HG03342 (cell line): ENCODE measurements at regions not wholly inside any gene's neighbourhood (a gene's known extent, or its start where the extent isn't known, plus 50 kb on each side); places are given as distances from the start of the nearest gene placed in this dataset.

ENCODE experiments used
- ATAC-seq: cut with Tn5 transposase; IDR thresholded peaks from one replicate; pipeline ENCODE4 v1.9.1; 2021; ENCODE audit warnings: mild to moderate bottlenecking, moderate library complexity; ENCODE audit not compliant: unreplicated experiment

DNA sequence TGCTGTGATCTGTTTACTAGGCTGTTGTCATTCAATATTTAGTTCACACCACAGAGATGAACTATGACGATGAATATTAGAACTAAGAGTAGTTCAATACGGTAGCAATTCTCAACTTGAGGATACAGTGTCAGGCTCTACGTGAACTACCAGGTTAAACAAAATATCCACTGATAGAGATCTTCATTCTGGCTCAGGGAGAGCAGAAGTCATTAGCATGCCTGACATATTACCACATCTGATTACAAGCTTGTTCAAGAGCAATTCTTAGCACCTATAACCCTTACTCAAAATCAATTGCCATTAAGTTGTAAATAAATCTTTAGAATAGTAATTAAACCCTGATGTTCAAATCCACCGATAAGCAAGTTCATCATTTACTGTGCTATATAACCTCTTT, 207.2 kb downstream of the CHRM3 start:
- no peak for ATAC-seq

DNA sequence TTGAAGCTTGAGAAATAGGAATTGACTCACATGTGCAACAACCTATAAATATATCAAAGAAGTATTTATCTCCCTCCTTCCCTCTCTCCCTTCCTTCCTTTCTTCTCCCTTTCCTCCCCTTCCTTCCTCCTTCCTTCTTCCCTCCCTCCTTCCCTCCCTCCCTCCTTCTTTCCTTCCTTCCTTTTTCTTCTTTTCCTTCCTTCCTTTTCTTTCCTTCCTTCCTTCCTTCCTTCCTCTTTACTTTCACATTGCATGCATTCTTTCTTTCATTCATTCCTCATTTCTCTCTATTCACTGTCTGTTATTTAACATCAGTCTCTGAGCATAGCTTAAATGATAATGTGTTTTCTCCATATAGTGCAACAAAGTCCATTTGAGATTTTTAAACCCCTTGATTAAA, 214.2 kb downstream of the CHRM3 start:
- ATAC-seq: no peak

DNA sequence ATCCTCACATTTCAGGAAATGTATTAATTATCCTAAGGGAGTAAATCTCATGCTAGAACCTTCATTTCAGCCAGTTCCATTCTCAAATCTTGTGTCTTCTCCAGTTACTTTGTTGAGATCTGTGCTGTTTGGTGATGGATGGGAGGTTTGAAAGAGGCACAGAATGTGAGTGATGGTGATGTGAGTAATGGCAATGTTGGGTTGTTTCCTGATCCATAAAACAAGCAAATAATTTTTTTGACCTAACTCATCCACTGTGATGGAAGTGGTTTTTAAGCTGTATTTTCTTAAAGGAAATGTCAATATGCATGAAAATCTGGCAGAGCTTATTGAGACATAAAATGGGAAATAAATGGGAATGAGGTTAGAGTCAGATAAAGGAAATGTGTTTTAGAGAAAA, 214.7 kb downstream of the CHRM3 start:
- no peak for ATAC-seq

DNA sequence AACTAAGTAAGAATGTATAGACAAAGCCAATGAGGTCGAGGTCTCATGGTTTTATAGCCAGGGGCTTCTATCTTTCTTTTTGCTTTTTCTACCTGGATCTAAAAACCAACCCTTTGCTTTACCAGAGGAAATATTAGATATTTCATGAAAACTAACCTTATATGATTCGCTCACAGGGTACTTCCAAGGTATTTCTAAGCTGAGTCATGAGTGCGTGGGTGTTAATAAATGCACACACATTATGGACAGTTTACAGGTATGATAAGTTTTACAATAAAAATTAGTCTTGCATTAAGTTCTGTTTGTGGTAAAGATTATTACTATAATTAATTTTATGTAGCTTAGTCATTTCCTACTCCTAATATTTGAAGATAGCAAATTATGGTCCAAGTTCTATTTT, 217.2 kb downstream of the CHRM3 start:
- no peak for ATAC-seq

DNA sequence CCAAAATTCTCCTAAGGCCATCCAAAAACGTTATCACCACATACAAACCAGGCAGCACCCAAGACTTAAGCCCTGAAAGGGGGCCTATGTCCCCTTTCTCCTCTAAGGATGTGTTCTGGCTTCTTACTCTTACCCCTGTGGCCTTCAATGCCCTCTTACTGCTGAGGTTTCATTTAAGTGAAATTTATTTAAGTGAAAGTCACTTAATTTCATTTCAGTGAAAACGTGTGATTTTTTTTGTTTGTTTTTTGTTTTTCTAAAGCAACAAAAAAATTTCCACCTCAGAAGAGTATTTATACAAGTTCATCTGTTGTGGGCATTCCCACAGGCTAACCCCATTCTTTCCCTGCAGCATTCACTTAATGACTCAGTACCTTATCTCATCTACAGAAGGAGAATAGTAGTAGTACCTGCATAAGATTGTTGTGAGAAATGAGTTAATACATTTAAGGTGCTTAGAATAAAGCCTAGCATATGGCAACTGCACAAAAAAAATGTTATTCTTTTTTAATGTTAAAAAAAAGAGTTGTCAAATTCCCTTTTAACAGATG, 220.6 kb downstream of the CHRM3 start:
- no peak for ATAC-seq

DNA sequence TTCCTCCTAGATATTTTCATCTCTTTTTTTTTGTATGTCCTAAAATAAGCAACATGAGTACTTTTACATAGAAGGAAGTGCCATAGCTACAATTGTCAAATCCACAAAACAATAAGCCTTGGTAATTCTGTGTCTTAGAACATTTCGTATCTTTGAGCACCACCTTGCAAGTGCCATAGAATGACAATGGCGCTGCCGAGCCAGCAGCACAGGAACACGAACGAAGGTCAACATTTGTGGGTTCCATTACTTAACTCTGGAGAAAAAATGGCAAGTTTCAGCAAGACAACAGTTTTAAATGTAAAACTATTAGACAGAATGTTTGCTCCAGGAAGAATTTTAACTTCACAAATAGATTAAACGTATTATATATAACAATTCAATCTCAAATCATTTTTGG, 222.1 kb downstream of the CHRM3 start:
- no peak for ATAC-seq

DNA sequence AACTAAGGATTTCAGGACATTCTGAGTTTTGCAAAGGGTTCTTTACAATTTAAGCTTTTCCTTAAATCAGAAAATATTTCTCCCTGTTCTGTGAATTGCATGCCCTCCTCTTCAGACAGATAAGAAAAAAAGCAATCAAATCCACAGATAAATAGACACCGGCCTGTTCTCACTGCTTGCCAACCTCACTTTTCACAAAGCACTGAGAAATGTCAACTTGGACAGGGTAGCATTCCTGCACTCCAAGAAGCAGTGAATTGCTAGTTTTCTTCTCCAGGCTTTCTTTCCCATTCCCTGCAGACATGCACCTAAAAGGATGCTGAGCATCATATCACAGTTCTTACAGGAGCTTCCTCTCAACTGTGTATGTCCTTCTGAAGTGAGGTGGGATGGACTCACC, 226.0 kb downstream of the CHRM3 start:
- no peak for ATAC-seq

DNA sequence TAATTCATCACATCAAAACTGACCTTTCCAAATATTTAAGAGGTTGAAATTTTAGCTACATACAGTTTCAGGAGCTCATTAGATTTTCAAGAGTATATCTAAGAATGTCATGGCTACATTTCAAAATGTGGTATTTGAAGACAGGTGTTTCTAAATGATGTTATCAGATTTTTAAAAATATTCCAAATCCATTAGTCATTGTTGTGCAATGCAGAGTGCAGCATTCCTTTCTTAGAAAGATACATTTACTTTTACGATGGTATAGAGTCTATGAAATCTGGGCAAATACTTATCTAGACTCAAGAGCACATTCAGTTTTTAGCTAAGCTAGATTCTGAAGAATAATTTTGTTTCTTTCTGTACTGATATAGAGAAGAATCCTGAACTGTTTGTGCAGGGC, 230.3 kb downstream of the CHRM3 start:
- ATAC-seq: no peak

DNA sequence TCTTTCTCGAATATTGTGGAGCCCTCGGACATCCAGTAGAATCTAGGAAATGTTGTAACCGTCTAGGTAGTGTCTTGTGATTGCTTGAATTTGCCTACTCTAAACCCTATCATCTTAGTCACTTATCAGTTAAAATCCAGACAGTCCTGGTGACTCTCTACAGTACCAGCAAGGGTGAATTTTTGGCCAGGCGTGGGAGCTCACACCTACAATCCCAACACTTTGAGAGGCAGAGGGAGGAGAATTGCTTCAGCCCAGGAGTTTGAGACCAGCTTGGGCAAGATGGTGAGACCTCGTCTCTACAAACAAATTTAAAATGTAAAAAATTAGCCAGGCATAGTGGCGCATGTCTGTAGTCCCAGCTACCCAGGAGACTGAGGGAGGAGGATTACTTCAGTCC, 230.9 kb downstream of the CHRM3 start:
- ATAC-seq: no peak

DNA sequence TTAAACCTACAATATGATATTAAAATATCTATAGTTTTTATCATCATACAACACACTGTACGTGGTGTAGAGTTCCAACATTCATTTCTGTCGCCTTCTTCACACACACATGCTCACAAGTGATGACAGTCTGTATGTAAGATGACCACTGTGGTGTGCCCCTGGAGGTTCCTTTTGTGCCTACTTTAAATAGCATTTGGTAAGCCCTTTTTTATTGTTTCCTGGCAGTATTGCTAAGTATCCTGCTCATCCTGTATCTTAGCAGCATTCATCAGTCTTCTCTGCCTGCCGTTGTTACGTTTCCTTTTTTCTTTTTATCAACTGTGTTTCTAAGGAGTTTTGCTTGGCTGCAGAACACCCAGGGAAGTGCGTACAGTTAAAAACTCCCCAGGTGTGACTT, 231.4 kb downstream of the CHRM3 start:
- ATAC-seq: no peak

DNA sequence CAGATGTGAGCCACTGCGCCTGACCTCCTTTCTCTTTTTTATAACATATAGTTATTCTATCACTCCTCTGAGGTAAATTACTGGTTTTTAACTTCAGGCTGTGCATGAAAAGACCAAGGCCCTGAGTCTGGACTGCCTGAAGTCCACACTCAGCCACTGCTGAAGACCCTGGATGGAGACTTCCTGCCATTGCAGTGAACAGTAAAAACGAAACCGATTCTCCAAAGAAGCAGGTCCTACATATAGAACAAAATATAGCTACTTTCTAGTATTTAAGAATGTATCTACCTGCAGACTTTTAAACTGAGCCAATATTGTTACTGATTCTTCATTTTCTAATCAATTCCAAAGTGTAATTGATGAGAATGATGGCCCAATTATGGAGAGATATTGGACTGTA, 232.8 kb downstream of the CHRM3 start:
- no peak for ATAC-seq

DNA sequence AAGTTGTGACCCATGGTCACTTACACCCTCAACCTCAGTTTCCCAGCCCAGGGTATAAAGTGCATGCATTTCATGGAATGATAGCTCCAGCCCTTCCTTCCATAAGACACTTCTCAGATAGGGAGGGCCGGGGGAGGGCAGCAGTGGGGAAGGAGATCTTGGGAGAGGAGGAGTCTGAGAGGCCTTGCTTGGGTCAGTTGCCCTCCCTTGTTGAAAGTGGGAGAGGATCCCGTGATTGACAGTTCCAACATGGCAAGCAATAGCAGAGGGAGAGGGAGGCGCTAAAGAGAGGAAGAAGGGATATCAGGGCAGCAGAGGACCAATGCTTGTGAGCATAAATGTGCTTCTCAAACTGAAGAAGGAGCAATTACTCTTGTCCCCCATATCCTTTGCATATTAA, 244.4 kb downstream of the CHRM3 start:
- no peak for ATAC-seq

DNA sequence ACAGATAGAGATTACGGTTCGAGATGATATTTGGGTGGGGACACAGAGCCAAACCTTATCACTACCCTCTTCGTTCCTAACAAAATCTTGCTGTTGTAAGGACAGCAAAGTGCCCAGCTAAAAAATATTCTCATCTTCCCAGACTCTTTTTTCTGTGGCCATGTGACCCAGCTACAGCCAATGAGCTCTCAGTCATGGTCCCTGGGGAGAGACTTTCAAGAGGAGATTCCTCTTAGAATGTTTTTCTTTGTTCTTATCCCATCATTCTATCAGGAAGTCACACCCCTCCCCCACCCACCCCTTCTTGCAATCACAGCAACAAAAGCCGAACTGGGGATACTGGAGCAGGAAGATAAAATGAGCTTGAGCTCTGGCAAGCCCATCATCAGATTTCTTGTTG, 247.1 kb downstream of the CHRM3 start:
- no peak for ATAC-seq

DNA sequence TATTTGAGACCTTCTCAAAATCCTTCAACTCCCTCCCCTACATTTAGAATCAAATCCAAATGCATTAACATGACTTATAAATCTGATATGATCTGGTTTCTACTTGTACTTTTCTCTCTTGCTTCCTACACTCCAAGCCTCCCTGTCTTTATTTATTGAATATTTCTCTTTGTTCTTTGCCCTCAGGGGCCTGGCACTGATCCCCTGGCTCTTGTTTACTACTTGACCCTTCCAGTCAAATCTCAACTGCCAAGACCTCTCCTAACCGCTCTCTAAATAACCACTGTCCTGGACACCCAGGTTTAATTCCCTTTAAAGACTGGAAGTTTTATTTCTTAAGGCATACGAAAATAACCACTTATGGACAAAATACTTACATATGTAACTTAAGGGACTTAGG, 248.9 kb downstream of the CHRM3 start:
- ATAC-seq: no peak

DNA sequence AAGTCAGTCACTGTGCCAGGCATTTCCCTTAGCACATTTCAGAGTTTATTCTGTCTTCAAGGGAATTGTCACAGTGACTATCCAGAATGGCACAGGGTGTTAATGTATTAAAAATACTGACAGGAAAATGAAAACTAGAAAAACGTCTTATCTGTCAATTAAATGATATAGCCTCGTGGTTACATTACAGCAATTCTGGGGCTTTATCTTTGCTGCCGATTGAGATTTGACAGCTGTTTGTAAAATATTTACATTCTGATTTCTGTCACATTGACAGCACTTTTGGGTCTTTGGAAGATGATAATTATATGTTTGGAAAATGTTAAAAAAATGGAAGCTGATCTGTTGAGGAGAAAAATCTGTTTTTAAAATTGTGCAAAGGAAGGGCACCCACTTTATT, 250.0 kb downstream of the CHRM3 start:
- no peak for ATAC-seq

DNA sequence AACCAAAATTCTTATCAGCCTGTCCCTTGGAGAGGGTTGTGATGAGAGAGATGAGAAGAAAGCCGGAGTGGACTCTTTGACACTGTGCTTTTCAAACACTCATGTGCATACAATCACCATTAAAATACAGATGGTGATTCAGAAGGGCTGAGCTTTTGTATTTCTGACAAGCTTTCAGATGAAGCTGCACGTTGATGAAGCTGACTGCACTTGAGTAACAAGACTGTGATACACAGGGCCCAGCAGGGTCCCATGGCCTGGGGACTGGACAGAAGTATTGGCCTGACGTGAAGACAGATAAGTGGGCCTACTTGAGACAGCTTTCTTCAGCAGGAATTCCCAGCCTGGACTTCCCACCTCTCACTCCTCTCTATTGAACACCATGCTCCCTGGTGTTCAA, 258.2 kb downstream of the CHRM3 start:
- no peak for ATAC-seq

DNA sequence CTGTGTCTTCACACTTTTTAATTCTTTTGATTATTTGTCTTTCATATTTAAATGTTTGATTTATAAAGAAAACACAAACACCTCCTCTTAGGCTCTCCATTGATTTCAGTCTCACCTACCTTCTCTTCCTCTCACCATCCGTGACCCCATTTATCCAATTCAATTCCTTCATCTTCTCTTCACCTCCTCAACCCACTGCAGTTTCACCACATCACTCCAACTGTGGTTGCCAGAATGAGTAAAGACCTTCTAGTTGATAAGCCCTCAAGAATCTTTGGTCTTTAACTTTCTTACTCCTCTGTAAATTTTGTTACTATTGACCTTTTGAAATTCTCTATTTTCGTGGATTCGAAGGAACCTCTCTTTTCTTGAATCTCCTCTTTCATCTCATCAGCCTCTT, 260.7 kb downstream of the CHRM3 start:
- no peak for ATAC-seq

DNA sequence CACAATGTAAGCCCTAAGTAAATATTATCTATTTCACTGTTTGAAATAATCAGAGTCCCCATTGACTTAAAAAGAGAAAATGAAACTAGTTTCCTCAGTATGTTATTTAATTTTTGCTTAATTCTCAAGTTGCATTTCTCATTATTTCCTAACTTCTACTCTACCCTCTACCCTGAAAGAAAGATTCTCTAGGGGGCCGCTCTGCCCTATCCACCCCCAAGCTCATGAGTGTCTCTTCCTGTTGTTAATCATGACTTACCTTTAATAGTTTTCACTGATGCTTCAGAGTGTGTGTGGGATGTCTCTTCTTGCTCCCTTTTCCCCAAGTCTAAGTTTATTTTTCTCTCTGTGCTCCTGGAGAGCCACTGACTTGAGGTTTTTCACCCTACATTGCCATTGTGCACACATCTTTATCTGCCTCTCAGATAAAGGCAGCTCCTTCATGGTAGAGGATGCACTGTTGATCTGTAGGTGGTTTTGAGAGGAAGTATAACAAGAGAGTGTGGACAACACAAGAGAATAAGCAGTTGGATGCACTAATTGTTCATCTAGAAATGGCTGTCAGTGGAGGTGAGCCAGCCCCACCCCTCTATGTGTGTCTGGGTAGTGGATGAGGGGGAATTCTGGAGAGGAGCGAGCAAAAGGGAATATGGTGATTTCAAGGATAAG, 261.7 kb downstream of the CHRM3 start:
- no peak for ATAC-seq

DNA sequence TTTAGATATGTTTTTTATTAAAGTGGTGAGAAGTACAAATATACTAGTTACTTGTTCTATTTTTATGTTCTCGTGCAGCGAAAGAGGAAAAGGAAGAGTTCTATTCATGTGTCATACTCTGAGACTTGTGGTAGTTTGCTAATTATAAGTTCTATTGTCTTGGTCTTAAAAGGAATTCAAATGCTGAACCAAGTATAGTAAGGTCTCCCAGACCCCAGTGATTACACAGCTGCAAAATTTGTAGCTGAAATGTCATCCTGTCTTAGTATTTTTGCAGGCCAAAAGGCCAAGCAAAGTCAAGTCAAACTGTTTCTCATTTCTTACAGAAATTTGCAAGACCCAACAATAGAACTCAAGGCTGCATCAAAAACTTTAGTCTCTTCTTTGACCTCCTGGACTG, 268.7 kb downstream of the CHRM3 start:
- ATAC-seq: no peak

DNA sequence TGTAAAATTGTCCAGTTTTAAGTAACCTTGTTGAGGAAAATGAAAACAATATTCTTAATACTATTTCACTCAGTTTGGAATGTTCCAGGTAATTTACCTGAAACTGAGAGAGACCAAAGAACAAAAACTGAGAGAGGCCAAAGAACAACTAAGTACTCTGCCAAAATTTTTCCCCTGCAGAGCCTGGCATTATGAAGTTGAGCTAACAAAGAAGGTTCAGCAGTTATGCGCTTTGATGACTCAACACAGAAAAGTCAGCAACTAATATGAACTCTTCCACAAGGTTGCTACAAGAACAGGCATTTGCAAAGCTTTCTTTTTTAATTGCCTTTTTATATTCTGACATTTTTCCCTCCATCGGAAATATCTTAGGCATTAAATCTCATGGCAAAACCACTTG, 270.9 kb downstream of the CHRM3 start:
- ATAC-seq: no peak

DNA sequence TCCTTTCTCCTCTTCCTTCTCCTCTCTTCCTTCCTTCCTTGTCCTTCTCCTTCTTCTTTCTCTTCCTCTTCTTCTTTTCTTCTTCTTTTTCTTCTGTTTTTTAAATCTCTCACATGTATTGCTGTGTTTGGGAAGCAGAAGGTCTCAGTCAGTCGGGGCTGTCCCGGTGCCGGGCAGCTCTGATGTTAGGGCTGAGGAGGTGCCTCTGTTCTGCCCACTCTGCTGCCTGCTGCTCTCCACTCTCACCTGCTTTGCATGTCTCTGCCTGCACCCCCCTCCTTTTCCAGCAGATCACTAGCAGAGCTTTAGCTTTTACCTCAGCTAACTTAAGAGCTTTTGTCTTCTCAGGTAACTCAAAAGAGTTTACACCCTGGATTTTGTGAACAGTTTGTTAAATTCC, 276.6 kb downstream of the CHRM3 start:
- no peak for ATAC-seq

DNA sequence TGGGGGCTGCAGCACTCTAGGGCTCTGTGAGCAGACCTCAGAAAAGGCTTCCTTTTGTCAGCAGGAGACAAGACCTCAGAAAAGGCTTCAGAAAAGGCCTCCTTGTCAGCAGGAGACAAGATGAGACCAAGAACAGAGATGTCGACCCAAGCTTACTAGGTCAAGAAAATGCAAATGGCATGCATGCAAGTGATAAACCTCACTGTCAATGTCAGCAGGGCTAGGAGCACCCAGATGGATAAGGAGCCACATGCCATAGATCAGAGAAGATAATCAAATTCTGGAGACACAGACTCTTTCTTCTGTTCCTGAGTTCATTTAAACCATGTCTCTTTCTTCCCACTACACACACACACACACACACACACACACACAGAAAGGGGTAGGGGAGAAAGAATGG, 285.9 kb downstream of the CHRM3 start:
- no peak for ATAC-seq

DNA sequence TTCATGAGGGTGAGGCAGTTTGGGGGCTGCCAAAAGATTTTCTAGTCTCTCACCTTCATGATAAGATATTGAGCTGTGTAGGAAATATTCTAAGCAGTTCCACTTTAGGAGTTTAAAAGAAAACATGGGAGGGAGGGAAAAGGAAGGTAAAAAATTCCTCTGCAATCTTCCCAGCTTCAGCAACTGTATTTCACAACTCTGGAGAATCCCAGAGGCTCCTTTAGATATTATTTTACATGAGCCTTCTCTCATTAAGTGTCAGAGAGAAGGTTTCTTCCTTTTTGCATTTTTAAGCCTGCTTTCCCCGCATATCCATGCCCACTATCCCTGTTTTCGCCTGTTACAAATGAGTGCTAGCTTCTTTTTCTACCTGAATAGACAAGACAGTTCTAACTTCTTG, 289.4 kb downstream of the CHRM3 start:
- no peak for ATAC-seq
